NB4 (cell line): ENCODE measurements at regions not wholly inside any gene's neighbourhood (a gene's known extent, or its start where the extent isn't known, plus 50 kb on each side); places are given as distances from the start of the nearest gene placed in this dataset.

Source experiments
- DNase-seq: peaks from one replicate; pipeline ENCODE4 v3.0.0; 2010; ENCODE audit warnings: low read depth
- H3K4me3 ChIP-seq: one replicate; pipeline ENCODE4 v1.5.1; 2011; ENCODE audit warnings: mild to moderate bottlenecking, low read depth, low read length, moderate library complexity
- MYC ChIP-seq: IDR thresholded peaks from 2 replicates; pipeline ENCODE4 v1.6.1; 2011; ENCODE audit warnings: low read depth, low read length
- POLR2A ChIP-seq: IDR thresholded peaks from 2 replicates; pipeline ENCODE4 v1.6.1; 2011; ENCODE audit warnings: mild to moderate bottlenecking; ENCODE audit not compliant: insufficient read length; ENCODE audit errors: extremely low read depth
- TF ChIP-seq, protein P1 (sequence below): IDR thresholded peaks from 2 replicates; pipeline ENCODE4 v1.6.1; 2011; ENCODE audit warnings: low read depth, low read length
- TF ChIP-seq, protein P2 (sequence below): IDR thresholded peaks from one replicate; pipeline ENCODE4 v1.5.1; 2012; ENCODE audit warnings: low read depth, low read length

DNA sequence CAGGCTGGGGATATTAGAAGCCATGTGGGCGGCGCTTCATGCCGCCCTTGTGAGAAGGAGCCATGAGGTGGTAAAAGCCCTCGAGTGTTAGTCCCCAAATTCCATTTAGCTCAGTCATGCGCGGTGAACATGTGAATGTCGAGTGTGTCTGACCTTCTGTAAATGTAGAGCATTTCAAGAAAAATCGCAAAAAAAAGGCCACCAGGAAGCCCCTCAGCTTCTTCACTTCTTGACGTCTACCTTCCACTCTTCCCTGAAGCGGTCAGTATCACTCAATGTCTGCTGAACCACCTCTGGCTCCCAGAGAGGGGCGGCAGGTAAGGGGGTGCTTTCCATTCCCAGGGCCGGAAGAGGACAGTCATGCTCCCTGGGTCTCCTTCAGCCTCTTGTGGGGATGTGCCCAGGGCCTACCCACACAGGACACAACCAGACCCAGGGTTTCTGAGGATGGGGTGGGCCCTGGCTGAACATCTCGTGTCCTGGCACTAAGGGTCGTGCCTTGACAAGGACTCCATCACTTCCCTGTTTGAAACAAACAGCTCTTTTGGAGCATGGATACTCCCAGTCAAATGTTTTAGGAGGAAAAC is 274.9 kb downstream of the FAM43A start:
- TF ChIP-seq MYC: no peak
- TF ChIP-seq, protein P1, sequence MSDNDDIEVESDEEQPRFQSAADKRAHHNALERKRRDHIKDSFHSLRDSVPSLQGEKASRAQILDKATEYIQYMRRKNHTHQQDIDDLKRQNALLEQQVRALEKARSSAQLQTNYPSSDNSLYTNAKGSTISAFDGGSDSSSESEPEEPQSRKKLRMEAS: no peak
- TF ChIP-seq POLR2A: no peak
- TF ChIP-seq, protein P2, sequence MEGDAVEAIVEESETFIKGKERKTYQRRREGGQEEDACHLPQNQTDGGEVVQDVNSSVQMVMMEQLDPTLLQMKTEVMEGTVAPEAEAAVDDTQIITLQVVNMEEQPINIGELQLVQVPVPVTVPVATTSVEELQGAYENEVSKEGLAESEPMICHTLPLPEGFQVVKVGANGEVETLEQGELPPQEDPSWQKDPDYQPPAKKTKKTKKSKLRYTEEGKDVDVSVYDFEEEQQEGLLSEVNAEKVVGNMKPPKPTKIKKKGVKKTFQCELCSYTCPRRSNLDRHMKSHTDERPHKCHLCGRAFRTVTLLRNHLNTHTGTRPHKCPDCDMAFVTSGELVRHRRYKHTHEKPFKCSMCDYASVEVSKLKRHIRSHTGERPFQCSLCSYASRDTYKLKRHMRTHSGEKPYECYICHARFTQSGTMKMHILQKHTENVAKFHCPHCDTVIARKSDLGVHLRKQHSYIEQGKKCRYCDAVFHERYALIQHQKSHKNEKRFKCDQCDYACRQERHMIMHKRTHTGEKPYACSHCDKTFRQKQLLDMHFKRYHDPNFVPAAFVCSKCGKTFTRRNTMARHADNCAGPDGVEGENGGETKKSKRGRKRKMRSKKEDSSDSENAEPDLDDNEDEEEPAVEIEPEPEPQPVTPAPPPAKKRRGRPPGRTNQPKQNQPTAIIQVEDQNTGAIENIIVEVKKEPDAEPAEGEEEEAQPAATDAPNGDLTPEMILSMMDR: no peak
- no peak overlapping the region for H3K4me3 ChIP-seq
- no peak for DNase-seq

DNA sequence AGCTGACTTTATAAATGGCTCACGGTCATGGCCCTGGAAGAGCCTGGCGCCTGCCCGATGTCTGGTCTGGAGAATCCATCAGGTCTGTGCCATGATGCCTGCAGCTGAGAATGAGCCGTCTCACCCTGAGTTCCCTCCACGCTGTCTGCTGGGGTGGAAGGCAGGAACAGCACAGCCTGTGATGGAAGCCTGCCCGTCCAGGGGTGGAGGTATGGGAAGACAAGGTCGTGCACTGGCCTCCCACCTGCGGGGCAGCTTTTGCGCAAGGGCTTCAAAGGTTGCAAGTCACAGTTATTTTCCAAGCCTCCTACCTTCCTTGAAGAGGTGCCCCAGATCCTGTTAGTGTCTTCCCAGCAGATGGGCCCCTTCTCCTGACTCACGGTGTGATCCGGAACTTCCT is 275.5 kb downstream of the FAM43A start:
- no peak for TF ChIP-seq POLR2A
- TF ChIP-seq, protein P2: no peak
- TF ChIP-seq, protein P1: no peak
- TF ChIP-seq MYC: no peak
- no peak for DNase-seq
- H3K4me3 ChIP-seq: no peak overlapping the region

DNA sequence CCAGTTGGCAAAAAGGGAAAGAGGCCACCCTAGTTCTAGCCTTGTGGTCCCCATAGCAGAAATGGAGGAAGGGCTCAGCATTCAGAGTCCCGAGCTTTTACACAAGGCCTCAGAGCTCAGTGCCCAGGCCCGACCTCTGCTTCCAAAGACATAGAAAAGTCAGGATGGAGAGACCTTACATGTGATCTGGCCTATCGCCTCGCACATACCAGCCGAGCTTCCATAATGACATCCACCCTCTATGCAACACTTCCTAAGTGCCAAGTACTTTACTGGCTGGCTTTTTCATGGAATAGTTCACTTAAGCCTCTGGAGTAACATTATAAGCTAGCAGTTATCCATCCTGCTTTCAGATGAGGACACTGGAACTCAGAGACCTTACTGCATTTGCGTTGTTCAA is 275.9 kb downstream of the FAM43A start:
- TF ChIP-seq POLR2A (no peak), MYC (no peak)
- TF ChIP-seq, protein P1: no peak
- TF ChIP-seq, protein P2: no peak
- no peak for DNase-seq
- H3K4me3 ChIP-seq: no peak overlapping the region

DNA sequence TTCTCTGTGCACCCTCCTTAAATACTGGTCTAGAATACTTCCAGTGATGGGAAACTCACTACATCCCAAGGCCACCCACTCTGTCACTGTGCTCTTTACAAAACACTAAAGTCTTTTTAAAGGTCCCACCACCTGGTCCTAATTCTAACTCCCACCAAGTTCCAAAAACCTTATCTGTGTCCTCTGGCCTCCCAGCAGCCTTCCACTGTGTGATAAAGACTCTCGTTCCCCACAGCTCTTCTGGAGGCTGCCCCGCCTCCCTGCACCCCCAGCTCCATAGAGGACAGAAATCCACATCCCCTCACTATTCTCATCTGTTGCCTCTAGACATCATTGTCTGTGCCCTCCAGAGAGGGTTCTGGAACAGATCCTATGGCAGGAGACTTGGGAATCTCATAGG is 276.4 kb downstream of the FAM43A start:
- TF ChIP-seq, protein P1: no peak
- H3K4me3 ChIP-seq: no peak overlapping the region

DNA sequence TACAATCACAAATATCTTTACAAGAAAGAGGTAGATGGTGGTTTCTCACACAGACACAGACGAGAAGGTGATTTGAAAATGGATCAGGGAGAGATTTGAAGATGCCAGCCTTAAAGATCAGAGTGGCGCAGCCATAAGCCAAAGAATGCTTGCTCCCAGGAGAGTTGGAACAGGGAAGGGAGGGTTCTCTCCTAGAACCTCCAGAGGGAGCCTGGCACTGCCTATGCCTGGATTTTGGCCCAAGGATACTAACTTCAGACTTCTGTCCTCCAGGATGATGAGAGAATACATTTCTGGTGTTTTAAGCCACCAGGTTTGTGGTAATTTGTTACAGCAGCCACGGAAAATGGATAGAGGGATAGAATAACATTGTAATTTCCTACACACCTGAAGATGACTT is 279.1 kb downstream of the FAM43A start:
- DNase-seq: no peak
- TF ChIP-seq, protein P1: no peak
- TF ChIP-seq POLR2A (no peak), MYC (no peak)
- TF ChIP-seq, protein P2: no peak
- H3K4me3 ChIP-seq: no peak overlapping the region

More for the DNA sequence above, 276.4 kb downstream of the FAM43A start:
- DNase-seq: no peak

DNA sequence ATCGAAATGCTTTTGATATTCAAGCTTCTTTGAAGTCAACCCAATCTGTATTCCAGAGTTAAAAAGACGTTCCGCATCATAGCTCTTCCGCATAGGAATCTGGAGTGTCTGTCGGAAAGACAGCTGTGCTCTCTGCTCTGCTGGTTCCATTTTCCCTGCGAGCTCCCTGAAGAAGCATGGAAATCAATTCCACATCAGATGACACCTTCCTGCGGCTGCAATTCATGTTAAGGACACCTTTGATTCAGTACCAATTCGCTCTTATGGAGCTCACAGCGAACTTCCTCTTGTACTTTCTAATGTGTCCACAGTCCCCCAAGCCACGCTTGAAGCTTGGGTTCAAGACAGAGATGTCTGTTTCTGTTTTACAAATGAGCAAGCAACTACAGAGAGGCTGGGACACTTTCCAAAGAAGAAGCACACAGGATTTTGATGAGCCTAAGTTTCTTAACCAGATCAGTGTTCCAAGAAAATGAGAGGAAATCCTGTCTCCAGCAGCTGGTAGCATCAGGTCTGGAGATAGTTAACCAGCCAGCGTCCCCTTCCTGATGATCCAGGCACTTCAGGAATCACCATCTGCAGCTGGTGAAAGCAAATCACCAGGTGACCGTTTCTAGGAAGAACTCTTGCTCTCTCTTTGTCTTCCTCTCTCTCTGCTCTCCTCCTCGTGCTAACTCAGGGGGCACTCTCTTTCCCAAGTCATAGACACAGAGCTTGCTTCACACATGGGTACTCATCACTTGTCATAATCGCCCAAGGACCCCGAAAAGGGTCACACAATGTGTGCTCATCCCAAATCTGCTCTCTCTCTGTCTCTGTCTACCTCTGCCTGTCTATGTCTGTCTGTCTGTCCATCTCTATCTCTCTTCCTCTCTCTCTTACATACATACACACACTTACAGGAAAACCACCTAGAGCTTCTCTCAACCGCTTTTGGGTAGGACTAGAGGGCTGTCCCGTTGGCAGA is 281.8 kb downstream of the FAM43A start:
- no peak overlapping the region for H3K4me3 ChIP-seq
- TF ChIP-seq, protein P1: no peak
- TF ChIP-seq MYC: no peak
- no peak for DNase-seq
